ENCODE measurements at regions not wholly inside any gene's neighbourhood (a gene's known extent, or its start where the extent isn't known, plus 50 kb on each side); places are given as distances from the start of the nearest gene placed in this dataset.

DNA sequence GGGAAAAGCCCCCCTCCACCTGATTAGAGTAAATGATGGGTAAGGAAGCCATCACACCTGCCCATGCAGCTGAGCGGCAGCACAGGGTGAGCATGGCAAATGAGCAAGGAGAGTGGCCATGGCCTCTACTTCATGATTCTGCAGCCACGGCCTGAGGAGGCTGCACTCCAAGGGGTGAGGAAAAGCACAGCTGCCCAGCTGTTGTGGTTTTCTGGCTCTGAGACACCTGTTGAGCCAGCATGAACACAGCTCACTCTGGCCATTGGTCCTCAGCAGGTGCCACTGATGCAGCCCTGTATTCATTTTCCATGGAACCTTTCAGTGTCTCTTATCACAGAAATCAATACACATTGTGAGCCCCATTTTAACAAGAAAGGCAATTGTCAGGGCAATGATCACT, 707.2 kb downstream of the AACS start:
- TF ChIP-seq EZH2 (IDR thresholded peaks at IDR 0.05; ENCODE audit: insufficient read depth, poor library complexity, severe bottlenecking) (no peak), EZH2phosphoT487 (IDR thresholded peaks at IDR 0.05; ENCODE audit: insufficient read depth, low read depth) (no peak)

Data from GM23248 (cell line).